Mesenchymal stem cell (in vitro differentiated cells and primary cell): ENCODE measurements at regions not wholly inside any gene's neighbourhood (a gene's known extent, or its start where the extent isn't known, plus 50 kb on each side); places are given as distances from the start of the nearest gene placed in this dataset.

Experiments
- DNase-seq: peaks from one replicate; pipeline ENCODE4 v3.0.0-alpha.2; 2013
- H2AFZ ChIP-seq: one replicate; pipeline ENCODE4 v1.6.1; 2013; ENCODE audit warnings: low read depth, mild to moderate bottlenecking, control low read depth, inconsistent platforms, low read length, moderate library complexity
- H2AK5ac ChIP-seq: 2 replicates; pipeline ENCODE4 v1.6.1; 2013; ENCODE audit warnings: low read length, moderate library complexity, mild to moderate bottlenecking, inconsistent platforms; ENCODE audit not compliant: severe bottlenecking
- H2BK120ac ChIP-seq: one replicate; pipeline ENCODE4 v1.6.1; 2013; ENCODE audit warnings: low read depth, mild to moderate bottlenecking, inconsistent platforms, low read length, moderate library complexity
- H2BK12ac ChIP-seq, 2 experiments: one replicate each; pipeline ENCODE4 v1.6.1; 2013; ENCODE audit warnings: inconsistent platforms in 2 of 2, low read length in 2 of 2, mild to moderate bottlenecking in 2 of 2, moderate library complexity in 2 of 2, control low read depth in 1 of 2
- H2BK15ac ChIP-seq: one replicate; pipeline ENCODE4 v1.6.1; 2013; ENCODE audit warnings: mild to moderate bottlenecking, low read depth, inconsistent platforms; ENCODE audit not compliant: poor library complexity, severe bottlenecking
- H2BK5ac ChIP-seq: 2 replicates; pipeline ENCODE4 v1.6.1; 2013; ENCODE audit warnings: low read depth, mild to moderate bottlenecking, low read length, control low read depth, inconsistent platforms; ENCODE audit not compliant: poor library complexity, severe bottlenecking
- H3K14ac ChIP-seq, 2 experiments: one replicate each; pipeline ENCODE4 v1.6.1; 2013; ENCODE audit warnings: inconsistent platforms in 2 of 2, low read length in 2 of 2, control low read depth in 1 of 2, mild to moderate bottlenecking in 1 of 2, moderate library complexity in 1 of 2
- H3K18ac ChIP-seq, 2 experiments: one replicate each; pipeline ENCODE4 v1.6.1; 2013; ENCODE audit warnings: inconsistent platforms in 2 of 2, low read length in 2 of 2, control low read depth in 1 of 2, low read depth in 1 of 2, mild to moderate bottlenecking in 1 of 2
- H3K23ac ChIP-seq, 2 experiments: one replicate each; pipeline ENCODE4 v1.6.1; 2013; ENCODE audit warnings: inconsistent platforms in 2 of 2, low read length in 2 of 2, mild to moderate bottlenecking in 2 of 2, moderate library complexity in 2 of 2, control low read depth in 1 of 2
- H3K27ac ChIP-seq: 2 replicates; pipeline ENCODE4 v1.5.1; 2013; ENCODE audit warnings: mild to moderate bottlenecking, moderate library complexity, low read length, control low read depth, inconsistent platforms; ENCODE audit not compliant: poor library complexity, severe bottlenecking
- H3K27me3 ChIP-seq, 2 experiments: 2 replicates each; pipeline versions ENCODE4 v1.6.1 to v1.7.0; 2013; ENCODE audit warnings: low read length in 2 of 2, mild to moderate bottlenecking in 2 of 2, moderate library complexity in 2 of 2, control low read depth in 1 of 2, inconsistent platforms in 1 of 2; ENCODE audit not compliant: control insufficient read depth in 1 of 2, insufficient read depth in 1 of 2
- H3K36me3 ChIP-seq, 2 experiments: 2 replicates each; pipeline versions ENCODE4 v1.6.1 to v1.7.0; 2013; ENCODE audit warnings: low read length in 2 of 2, control low read depth in 1 of 2, inconsistent platforms in 1 of 2, low read depth in 1 of 2, mild to moderate bottlenecking in 1 of 2; ENCODE audit not compliant: insufficient read depth in 2 of 2, control insufficient read depth in 1 of 2
- H3K4ac ChIP-seq, 2 experiments: one replicate each; pipeline ENCODE4 v1.6.1; 2013; ENCODE audit warnings: inconsistent platforms in 2 of 2, low read length in 2 of 2, mild to moderate bottlenecking in 2 of 2, moderate library complexity in 2 of 2, control low read depth in 1 of 2, low read depth in 1 of 2
- H3K4me1 ChIP-seq: 2 replicates; pipeline ENCODE4 v1.6.1; 2013; ENCODE audit warnings: low read depth, low read length, control low read depth; ENCODE audit not compliant: control insufficient read depth, insufficient read depth
- H3K4me2 ChIP-seq: 2 replicates; pipeline ENCODE4 v1.6.1; 2013; ENCODE audit warnings: low read length, mild to moderate bottlenecking, inconsistent platforms; ENCODE audit not compliant: poor library complexity, severe bottlenecking
- H3K4me3 ChIP-seq, 2 experiments: 2 replicates each; pipeline versions ENCODE4 v1.5.1 to v1.7.0; 2013; ENCODE audit warnings: low read length in 2 of 2, mild to moderate bottlenecking in 2 of 2, control low read depth in 1 of 2, low read depth in 1 of 2; ENCODE audit not compliant: insufficient read depth in 1 of 2
- H3K79me1 ChIP-seq: replicated peaks from 2 replicates; pipeline ENCODE4 v1.6.1; 2013; ENCODE audit warnings: mild to moderate bottlenecking, control low read depth, low read length, inconsistent platforms; ENCODE audit not compliant: poor library complexity, severe bottlenecking
- H3K9ac ChIP-seq: 2 replicates; pipeline ENCODE4 v1.7.0; 2013; ENCODE audit warnings: mild to moderate bottlenecking, low read length, moderate library complexity
- H3K9me3 ChIP-seq: 2 replicates; pipeline ENCODE4 v1.7.0; 2013; ENCODE audit warnings: mild to moderate bottlenecking, low read length; ENCODE audit not compliant: control insufficient read depth
- H4K8ac ChIP-seq: one replicate; pipeline ENCODE4 v1.6.1; 2013; ENCODE audit warnings: inconsistent platforms, mild to moderate bottlenecking, low read length, moderate library complexity
- H4K91ac ChIP-seq: one replicate; pipeline ENCODE4 v1.6.1; 2013; ENCODE audit warnings: mild to moderate bottlenecking, low read length, inconsistent platforms
- WGBS: methylation state at CpG from one replicate; pipeline ENCODE4 v1.1.7; 2013; ENCODE audit warnings: mixed read lengths; 5-methylcytosine and 5-hydroxymethylcytosine counted together

DNA sequence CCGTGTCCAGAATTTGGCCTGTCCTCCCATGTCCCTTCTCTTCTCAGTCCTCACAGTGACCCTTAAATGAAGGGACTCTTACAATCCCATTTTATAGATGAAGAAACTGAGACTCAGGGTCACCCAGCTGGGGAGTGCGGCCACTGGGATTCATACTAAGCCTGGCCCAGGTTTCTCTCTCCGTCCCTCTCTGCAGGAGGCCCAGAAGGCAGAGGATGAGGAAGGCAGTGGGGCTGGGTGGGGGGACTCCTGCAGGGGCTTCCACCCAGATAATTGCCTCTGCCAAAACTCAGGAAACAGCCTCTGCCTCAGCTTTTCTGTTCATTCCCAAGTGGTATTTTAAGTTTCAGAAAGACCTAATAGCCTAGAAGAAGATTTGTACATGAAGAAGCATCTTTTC is 299.8 kb downstream of the MATN1 start:
- H2BK120ac ChIP-seq = no peak overlapping the region
- no peak overlapping the region for H4K8ac ChIP-seq
- H3K36me3 ChIP-seq = no peaks in the 10 kb centered on the region
- H4K91ac ChIP-seq = no peak overlapping the region
- no peak overlapping the region for H2AFZ ChIP-seq
- no peak overlapping the region for H3K27ac ChIP-seq
- H3K9me3 ChIP-seq = peaks cover 7% of the 10 kb centered on the region
- H3K18ac ChIP-seq = no peak overlapping the region
- no peak overlapping the region for H3K9ac ChIP-seq
- 54% methylated on average over 3 of the region's 3 CpGs for WGBS
- H3K79me1 ChIP-seq = no peaks in the 10 kb centered on the region
- peaks cover 5 to 33% of the 10 kb centered on the region in 2 experiments for H3K27me3 ChIP-seq
- H3K4ac ChIP-seq = no peak overlapping the region
- no peak overlapping the region for H3K23ac ChIP-seq
- no peak overlapping the region for H2AK5ac ChIP-seq
- no peak overlapping the region for H2BK5ac ChIP-seq
- no peak for DNase-seq
- no peak overlapping the region for H2BK12ac ChIP-seq
- H3K4me2 ChIP-seq = no peak overlapping the region
- no peak overlapping the region for H3K14ac ChIP-seq
- no peak overlapping the region for H2BK15ac ChIP-seq
- H3K4me1 ChIP-seq = no peaks in the 10 kb centered on the region
- H3K4me3 ChIP-seq = no peak overlapping the region

GRCh38 chr1:30422251-30422650 is 301.1 kb downstream of the MATN1 start:
- H4K91ac ChIP-seq = no peak overlapping the region
- H2AK5ac ChIP-seq = no peak overlapping the region
- no peak overlapping the region for H2BK120ac ChIP-seq
- H3K79me1 ChIP-seq = no peaks in the 10 kb centered on the region
- H3K27ac ChIP-seq = no peak overlapping the region
- no peak overlapping the region for H3K4ac ChIP-seq
- no peak overlapping the region for H4K8ac ChIP-seq
- no peak overlapping the region for H3K14ac ChIP-seq
- no peak overlapping the region for H2BK5ac ChIP-seq
- H3K4me3 ChIP-seq = no peak overlapping the region
- H2BK15ac ChIP-seq = no peak overlapping the region
- H3K4me1 ChIP-seq = no peaks in the 10 kb centered on the region
- peaks cover under 1 to 43% of the 10 kb centered on the region in 2 experiments for H3K27me3 ChIP-seq
- 50% methylated on average over 2 of the region's 2 CpGs for WGBS
- H3K36me3 ChIP-seq = no peaks in the 10 kb centered on the region
- no peak overlapping the region for H3K9ac ChIP-seq
- H2BK12ac ChIP-seq = no peak overlapping the region
- H3K9me3 ChIP-seq = no peaks in the 10 kb centered on the region
- no peak overlapping the region for H2AFZ ChIP-seq
- no peak overlapping the region for H3K23ac ChIP-seq
- no peak for DNase-seq
- H3K4me2 ChIP-seq = no peak overlapping the region
- H3K18ac ChIP-seq = no peak overlapping the region

GRCh38 chr1:30420519-30421050 is 302.8 kb downstream of the MATN1 start:
- no peak overlapping the region for H2BK12ac ChIP-seq
- no peaks in the 10 kb centered on the region for H3K79me1 ChIP-seq
- no peak overlapping the region for H4K91ac ChIP-seq
- no peaks in the 10 kb centered on the region for H3K36me3 ChIP-seq
- H3K4ac ChIP-seq = no peak overlapping the region
- no peak overlapping the region for H2BK120ac ChIP-seq
- H3K27me3 ChIP-seq = peaks cover 0 to 54% of the 10 kb centered on the region in 2 experiments
- H2BK5ac ChIP-seq = no peak overlapping the region
- 63% methylated on average over 7 of the region's 7 CpGs for WGBS
- no peaks in the 10 kb centered on the region for H3K4me1 ChIP-seq
- H2BK15ac ChIP-seq = no peak overlapping the region
- no peaks in the 10 kb centered on the region for H3K9me3 ChIP-seq
- no peak overlapping the region for H3K9ac ChIP-seq
- no peak overlapping the region for H3K18ac ChIP-seq
- H3K27ac ChIP-seq = no peak overlapping the region
- H3K14ac ChIP-seq = no peak overlapping the region
- no peak overlapping the region for H4K8ac ChIP-seq
- no peak overlapping the region for H3K4me3 ChIP-seq
- H2AK5ac ChIP-seq = no peak overlapping the region
- H3K23ac ChIP-seq = no peak overlapping the region
- H3K4me2 ChIP-seq = no peak overlapping the region
- DNase-seq = no peak
- H2AFZ ChIP-seq = no peak overlapping the region

GRCh38 chr1:30419831-30420230 is 303.6 kb downstream of the MATN1 start:
- H2BK120ac ChIP-seq = no peak overlapping the region
- no peak overlapping the region for H3K18ac ChIP-seq
- no peak for DNase-seq
- H3K14ac ChIP-seq = no peak overlapping the region
- no peak overlapping the region for H2AFZ ChIP-seq
- 72% methylated on average over 5 of the region's 5 CpGs for WGBS
- H2BK15ac ChIP-seq = no peak overlapping the region
- no peak overlapping the region for H4K8ac ChIP-seq
- H4K91ac ChIP-seq = no peak overlapping the region
- peaks cover 0 to 54% of the 10 kb centered on the region in 2 experiments for H3K27me3 ChIP-seq
- H2BK5ac ChIP-seq = no peak overlapping the region
- H2AK5ac ChIP-seq = no peak overlapping the region
- H3K4me2 ChIP-seq = no peak overlapping the region
- no peak overlapping the region for H3K23ac ChIP-seq
- H3K9me3 ChIP-seq = no peaks in the 10 kb centered on the region
- H3K36me3 ChIP-seq = no peaks in the 10 kb centered on the region
- H3K9ac ChIP-seq = no peak overlapping the region
- no peak overlapping the region for H2BK12ac ChIP-seq
- no peaks in the 10 kb centered on the region for H3K79me1 ChIP-seq
- no peaks in the 10 kb centered on the region for H3K4me1 ChIP-seq
- no peak overlapping the region for H3K4ac ChIP-seq
- no peak overlapping the region for H3K4me3 ChIP-seq
- no peak overlapping the region for H3K27ac ChIP-seq
